ENCODE measurements at regions not wholly inside any gene's neighbourhood (a gene's known extent, or its start where the extent isn't known, plus 50 kb on each side); places are given as distances from the start of the nearest gene placed in this dataset.

GRCh38 chr7:33677556-33677955 is 227.8 kb upstream of the BMPER start:
- TF ChIP-seq, protein P1, sequence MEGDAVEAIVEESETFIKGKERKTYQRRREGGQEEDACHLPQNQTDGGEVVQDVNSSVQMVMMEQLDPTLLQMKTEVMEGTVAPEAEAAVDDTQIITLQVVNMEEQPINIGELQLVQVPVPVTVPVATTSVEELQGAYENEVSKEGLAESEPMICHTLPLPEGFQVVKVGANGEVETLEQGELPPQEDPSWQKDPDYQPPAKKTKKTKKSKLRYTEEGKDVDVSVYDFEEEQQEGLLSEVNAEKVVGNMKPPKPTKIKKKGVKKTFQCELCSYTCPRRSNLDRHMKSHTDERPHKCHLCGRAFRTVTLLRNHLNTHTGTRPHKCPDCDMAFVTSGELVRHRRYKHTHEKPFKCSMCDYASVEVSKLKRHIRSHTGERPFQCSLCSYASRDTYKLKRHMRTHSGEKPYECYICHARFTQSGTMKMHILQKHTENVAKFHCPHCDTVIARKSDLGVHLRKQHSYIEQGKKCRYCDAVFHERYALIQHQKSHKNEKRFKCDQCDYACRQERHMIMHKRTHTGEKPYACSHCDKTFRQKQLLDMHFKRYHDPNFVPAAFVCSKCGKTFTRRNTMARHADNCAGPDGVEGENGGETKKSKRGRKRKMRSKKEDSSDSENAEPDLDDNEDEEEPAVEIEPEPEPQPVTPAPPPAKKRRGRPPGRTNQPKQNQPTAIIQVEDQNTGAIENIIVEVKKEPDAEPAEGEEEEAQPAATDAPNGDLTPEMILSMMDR (IDR thresholded peaks at IDR 0.05), result no peak
- no peak for TF ChIP-seq POLR2A (IDR thresholded peaks at IDR 0.05)

Data from heart left ventricle (tissue), 13 donors.